ENCODE measurements at regions not wholly inside any gene's neighbourhood (a gene's known extent, or its start where the extent isn't known, plus 50 kb on each side); places are given as distances from the start of the nearest gene placed in this dataset.
A peak's percentile ranks its signal among the peaks of the same experiment; 100 is the strongest.

- no peak for DNase-seq (ENCODE audit: low read depth)
- no peak for TF ChIP-seq CTCF (conservative IDR thresholded peaks at IDR 0.05; ENCODE audit: control insufficient read depth, insufficient read depth, low read depth, low read length)
- H3K4me3 ChIP-seq (ENCODE audit: control insufficient read depth, low read depth, low read length), result no peak overlapping the region
Observed at GRCh38 chr9:3006851-3007250, 163.0 kb upstream of the PUM3 start.

- TF ChIP-seq CTCF (conservative IDR thresholded peaks at IDR 0.05; ENCODE audit: control insufficient read depth, insufficient read depth, low read depth, low read length), result no peak
- no peak overlapping the region for H3K4me3 ChIP-seq (ENCODE audit: control insufficient read depth, low read depth, low read length)
- no peak for DNase-seq (ENCODE audit: low read depth)
Observed at GRCh38 chr9:3004572-3004971, 160.7 kb upstream of the PUM3 start.

GRCh38 chr9:3001311-3001710, 157.4 kb upstream of the PUM3 start:
- no peak for DNase-seq (ENCODE audit: low read depth)
- TF ChIP-seq CTCF (conservative IDR thresholded peaks at IDR 0.05; ENCODE audit: control insufficient read depth, insufficient read depth, low read depth, low read length), result no peak
- H3K4me3 ChIP-seq (ENCODE audit: control insufficient read depth, low read depth, low read length), result no peak overlapping the region

- TF ChIP-seq CTCF (conservative IDR thresholded peaks at IDR 0.05; ENCODE audit: control insufficient read depth, insufficient read depth, low read depth, low read length), result no peak
- DNase-seq (ENCODE audit: low read depth), result no peak
- no peak overlapping the region for H3K4me3 ChIP-seq (ENCODE audit: control insufficient read depth, low read depth, low read length)
Observed at GRCh38 chr9:2992427-2992826, 148.5 kb upstream of the PUM3 start.

GRCh38 chr9:2991292-2991691, 147.4 kb upstream of the PUM3 start:
- no peak overlapping the region for H3K4me3 ChIP-seq (ENCODE audit: control insufficient read depth, low read depth, low read length)
- TF ChIP-seq CTCF (conservative IDR thresholded peaks at IDR 0.05; ENCODE audit: control insufficient read depth, insufficient read depth, low read depth, low read length), result peak; percentile 18
- DNase-seq (ENCODE audit: low read depth), result no peak

GRCh38 chr9:2987679-2988078, 143.8 kb upstream of the PUM3 start:
- no peak for DNase-seq (ENCODE audit: low read depth)
- H3K4me3 ChIP-seq (ENCODE audit: control insufficient read depth, low read depth, low read length), result no peak overlapping the region
- no peak for TF ChIP-seq CTCF (conservative IDR thresholded peaks at IDR 0.05; ENCODE audit: control insufficient read depth, insufficient read depth, low read depth, low read length)

GRCh38 chr9:2985343-2985742, 141.4 kb upstream of the PUM3 start:
- H3K4me3 ChIP-seq (ENCODE audit: control insufficient read depth, low read depth, low read length), result no peak overlapping the region
- DNase-seq (ENCODE audit: low read depth), result no peak
- TF ChIP-seq CTCF (conservative IDR thresholded peaks at IDR 0.05; ENCODE audit: control insufficient read depth, insufficient read depth, low read depth, low read length), result no peak
